ENCODE measurements at regions not wholly inside any gene's neighbourhood (a gene's known extent, or its start where the extent isn't known, plus 50 kb on each side); places are given as distances from the start of the nearest gene placed in this dataset.

- TF ChIP-seq EZH2phosphoT487 (IDR thresholded peaks at IDR 0.05; ENCODE audit: borderline replicate concordance, low read length) (no peak), EZH2 (IDR thresholded peaks at IDR 0.05; ENCODE audit: low read length, unreplicated experiment) (no peak)
Observed at GRCh38 chr1:87268111-87268510, 60.6 kb upstream of the LMO4 start.
